ENCODE measurements at regions not wholly inside any gene's neighbourhood (a gene's known extent, or its start where the extent isn't known, plus 50 kb on each side); places are given as distances from the start of the nearest gene placed in this dataset.

DNA sequence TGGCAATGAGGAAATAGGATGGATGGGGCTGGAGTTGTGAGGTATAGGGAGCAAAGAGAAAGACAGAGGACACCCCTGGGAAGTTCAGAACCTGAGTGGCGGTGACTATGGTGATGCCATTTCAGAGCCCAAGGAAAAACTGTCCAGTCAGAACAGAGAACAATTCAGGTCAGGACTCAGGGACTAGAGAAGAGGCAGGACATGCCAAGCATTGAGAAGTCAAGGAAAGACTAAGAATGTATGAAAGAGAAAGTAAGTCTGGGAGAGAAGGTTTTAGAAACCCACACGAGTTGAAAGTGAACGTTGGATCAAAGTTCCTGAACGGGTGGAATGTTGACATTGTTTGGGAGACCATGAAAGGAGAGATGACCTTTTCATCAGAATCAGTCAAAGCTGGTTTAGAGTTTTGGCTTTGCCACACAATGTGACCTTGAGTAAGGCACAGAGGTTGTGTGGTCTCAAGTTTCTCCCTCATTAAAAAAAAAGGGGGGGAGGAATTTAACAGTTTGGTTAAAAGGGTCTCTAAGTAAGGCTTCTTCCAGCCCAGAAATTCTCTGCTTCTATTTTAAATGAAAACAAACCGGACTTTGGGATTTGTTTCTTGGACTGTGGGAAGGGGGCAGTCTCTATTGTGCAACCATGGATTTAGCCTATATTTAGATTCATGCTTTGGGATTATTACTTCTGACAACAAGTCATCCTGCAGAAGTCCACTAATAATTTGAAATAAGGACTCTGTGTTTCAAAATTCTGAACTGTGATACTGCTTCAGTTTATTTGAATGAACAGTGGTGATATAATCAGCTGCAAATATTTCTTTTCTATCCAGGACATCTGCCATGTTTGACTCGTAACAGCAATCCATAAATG lies 315.9 kb upstream of the TBL1XR1 start:
- TF ChIP-seq CTCF (IDR thresholded peaks at IDR 0.05; ENCODE audit: low read length) (no peak), EZH2phosphoT487 (IDR thresholded peaks at IDR 0.05; ENCODE audit: low read length) (no peak)

Data from MM.1S (cell line).